ENCODE measurements at regions not wholly inside any gene's neighbourhood (a gene's known extent, or its start where the extent isn't known, plus 50 kb on each side); places are given as distances from the start of the nearest gene placed in this dataset.

DNA sequence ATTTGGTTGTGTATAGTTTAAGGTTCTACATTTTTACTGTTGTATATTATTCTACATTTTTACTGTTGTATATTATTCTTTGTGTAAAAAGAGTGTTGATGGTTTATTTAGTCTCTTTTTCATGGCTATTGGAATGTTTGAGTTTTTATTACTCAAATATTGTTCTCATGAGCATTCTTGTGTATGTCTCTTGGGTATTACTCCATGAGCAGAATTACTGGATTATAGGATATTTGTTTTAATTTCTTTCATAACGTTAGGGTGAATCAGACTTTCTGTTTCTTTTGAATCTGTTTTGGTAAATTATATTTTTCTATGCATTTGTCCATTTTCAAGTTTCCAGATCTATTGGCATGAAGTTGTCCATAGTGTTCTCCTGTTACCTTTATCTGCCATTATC, 111.6 kb downstream of the DYNAP start:
- no peak overlapping the region for H3K27ac Mint-ChIP-seq
- H3K27me3 Mint-ChIP-seq: peaks cover 1% of the 10 kb centered on the region
- H3K4me3 Mint-ChIP-seq: no peak overlapping the region
- intact Hi-C loops (cut with micrococcal nuclease): no loop called here
- H3K4me1 Mint-ChIP-seq (ENCODE audit: low read depth): no peaks in the 10 kb centered on the region
- H3K9me3 Mint-ChIP-seq: no peaks in the 10 kb centered on the region
- H3K36me3 Mint-ChIP-seq (ENCODE audit: low read depth): no peaks in the 10 kb centered on the region

DNA sequence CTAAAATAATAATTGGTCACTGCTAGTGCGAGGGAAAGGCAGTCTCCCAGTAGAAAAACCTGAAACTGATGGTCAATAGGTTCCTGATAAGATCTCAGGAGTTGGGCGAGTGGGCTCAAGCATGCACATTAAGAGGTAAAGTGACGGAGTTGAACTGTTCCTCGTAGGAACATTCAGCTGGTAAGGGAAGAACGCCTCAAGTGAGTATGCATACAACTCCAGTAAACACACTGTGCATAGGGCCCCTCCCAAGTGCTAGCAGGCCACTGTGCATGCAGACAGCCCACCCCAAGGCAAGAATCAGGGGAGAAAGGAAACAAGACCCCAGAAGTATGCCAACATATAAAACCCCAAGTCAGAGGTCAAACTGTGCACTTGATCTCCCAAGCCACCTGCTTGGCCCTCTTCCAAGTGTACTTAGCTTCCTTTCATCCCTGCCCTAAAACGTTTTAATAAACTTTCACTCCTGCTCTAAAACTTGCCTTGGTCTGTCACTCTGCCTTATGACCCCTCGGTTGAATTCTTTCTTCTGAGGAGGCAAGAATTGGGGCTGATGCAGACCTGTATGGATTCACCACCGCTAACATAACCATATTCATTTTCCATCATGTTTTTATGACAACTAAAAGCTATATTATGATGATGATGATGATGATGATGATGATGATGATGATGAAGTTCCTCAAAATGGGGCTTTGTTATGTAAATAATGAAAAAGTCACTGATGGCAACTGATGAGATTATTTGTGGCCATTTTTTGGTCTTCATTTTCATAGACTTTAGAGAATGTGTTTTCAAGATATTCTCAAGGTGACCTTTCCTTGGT, 118.0 kb upstream of the RAB27B start:
- H3K27ac Mint-ChIP-seq: no peak overlapping the region
- intact Hi-C loops (cut with micrococcal nuclease): no loop called here

GRCh38 chr18:54710900-54711281, 117.4 kb upstream of the RAB27B start:
- Mint-ChIP-seq H3K9me3 (no peaks in the 10 kb centered on the region), H3K27ac (no peak overlapping the region), H3K4me1 (ENCODE audit: low read depth) (no peaks in the 10 kb centered on the region), H3K4me3 (no peak overlapping the region), H3K27me3 (peaks cover 35% of the 10 kb centered on the region), H3K36me3 (ENCODE audit: low read depth) (no peaks in the 10 kb centered on the region)
- intact Hi-C loops (cut with micrococcal nuclease): no loop called here

More for the DNA sequence above, 118.0 kb upstream of the RAB27B start:
- Mint-ChIP-seq H3K4me1 (ENCODE audit: low read depth) (no peaks in the 10 kb centered on the region), H3K36me3 (ENCODE audit: low read depth) (no peaks in the 10 kb centered on the region), H3K4me3 (no peak overlapping the region), H3K9me3 (no peaks in the 10 kb centered on the region), H3K27me3 (peaks cover 30% of the 10 kb centered on the region)

DNA sequence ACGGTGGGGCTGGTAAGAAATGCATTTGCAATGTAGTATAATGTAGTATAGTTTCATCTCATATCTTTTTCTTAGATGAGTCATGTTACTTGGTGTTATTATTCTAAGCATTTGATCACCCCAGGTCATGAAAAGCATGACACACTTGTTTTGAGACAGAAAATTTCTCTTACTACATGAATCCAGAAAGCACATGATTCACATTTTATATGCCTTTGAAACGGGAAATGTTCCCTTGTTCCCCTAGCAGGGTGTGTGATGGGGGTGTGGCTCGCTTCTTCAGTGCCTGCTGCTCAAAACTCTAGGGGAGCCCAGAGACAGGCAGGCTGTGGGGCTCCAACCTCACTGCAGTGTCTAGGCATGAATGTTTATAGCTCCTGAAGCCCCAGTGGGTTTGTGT, 116.0 kb upstream of the RAB27B start:
- Mint-ChIP-seq H3K27ac (no peak overlapping the region), H3K36me3 (ENCODE audit: low read depth) (no peaks in the 10 kb centered on the region), H3K27me3 (peaks cover 47% of the 10 kb centered on the region), H3K9me3 (no peaks in the 10 kb centered on the region), H3K4me3 (no peak overlapping the region), H3K4me1 (ENCODE audit: low read depth) (peaks cover 5% of the 10 kb centered on the region)
- intact Hi-C loops (cut with micrococcal nuclease): no loop called here

- H3K4me1 Mint-ChIP-seq (ENCODE audit: low read depth): peaks cover 9% of the 10 kb centered on the region
- intact Hi-C loops (cut with micrococcal nuclease): no loop called here
- H3K4me3 Mint-ChIP-seq: no peak overlapping the region
- no peaks in the 10 kb centered on the region for H3K36me3 Mint-ChIP-seq (ENCODE audit: low read depth)
- H3K27ac Mint-ChIP-seq: no peak overlapping the region
- H3K9me3 Mint-ChIP-seq: no peaks in the 10 kb centered on the region
- H3K27me3 Mint-ChIP-seq: peaks cover 51% of the 10 kb centered on the region
Observed at GRCh38 chr18:54712758-54713157, 115.5 kb upstream of the RAB27B start.

DNA sequence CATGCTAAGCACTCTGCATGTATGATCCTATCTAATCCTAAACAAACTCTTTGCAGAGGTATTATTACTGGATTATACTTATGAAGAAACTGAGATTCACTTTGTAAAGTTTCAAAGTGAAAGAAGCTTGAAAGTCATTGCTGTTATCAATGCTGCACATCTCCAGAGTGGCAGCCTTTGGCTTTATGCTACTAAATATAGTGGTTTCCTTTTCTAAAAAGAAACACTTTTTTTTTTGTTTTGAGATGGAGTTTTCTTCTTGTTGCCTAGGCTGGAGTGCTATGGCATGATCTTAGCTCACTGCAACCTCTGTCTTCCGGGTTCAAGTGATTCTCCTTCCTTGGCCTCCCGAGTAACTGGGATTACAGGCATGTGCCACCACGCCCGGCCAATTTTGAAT, 114.9 kb upstream of the RAB27B start:
- intact Hi-C loops (cut with micrococcal nuclease): no loop called here
- Mint-ChIP-seq H3K27ac (no peak overlapping the region), H3K4me3 (no peak overlapping the region), H3K36me3 (ENCODE audit: low read depth) (no peaks in the 10 kb centered on the region), H3K27me3 (peaks cover 53% of the 10 kb centered on the region), H3K9me3 (no peaks in the 10 kb centered on the region), H3K4me1 (ENCODE audit: low read depth) (peaks cover 15% of the 10 kb centered on the region)

DNA sequence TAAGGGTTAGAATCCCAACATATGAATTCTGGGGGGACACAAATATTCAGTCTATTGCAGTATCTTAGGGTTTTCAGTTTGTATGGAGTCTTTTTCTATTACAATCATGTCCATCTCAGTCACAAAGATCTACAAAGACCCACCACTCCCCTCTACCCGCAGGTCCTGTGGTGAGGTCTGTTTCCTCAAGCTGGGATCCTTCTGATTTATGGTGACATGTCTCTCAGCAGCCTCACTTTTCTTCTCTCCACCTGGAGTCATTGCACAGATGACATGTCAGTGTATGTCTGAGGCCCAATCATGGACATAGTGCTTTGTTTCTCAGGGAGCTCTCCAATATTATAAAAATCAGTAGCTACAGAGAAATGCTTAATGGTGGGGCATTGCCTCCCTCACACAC, 113.4 kb upstream of the RAB27B start:
- Mint-ChIP-seq H3K27ac (no peak overlapping the region), H3K9me3 (no peaks in the 10 kb centered on the region), H3K4me3 (no peak overlapping the region), H3K36me3 (ENCODE audit: low read depth) (no peaks in the 10 kb centered on the region), H3K27me3 (peaks cover 59% of the 10 kb centered on the region), H3K4me1 (ENCODE audit: low read depth) (peaks cover 17% of the 10 kb centered on the region)
- intact Hi-C loops (cut with micrococcal nuclease): no loop called here

GRCh38 chr18:54716586-54716985, 111.7 kb upstream of the RAB27B start:
- intact Hi-C loops (cut with micrococcal nuclease): no loop called here
- H3K4me1 Mint-ChIP-seq (ENCODE audit: low read depth): peaks cover 17% of the 10 kb centered on the region
- H3K27me3 Mint-ChIP-seq: peaks cover 67% of the 10 kb centered on the region
- no peak overlapping the region for H3K4me3 Mint-ChIP-seq
- H3K27ac Mint-ChIP-seq: no peak overlapping the region
- H3K9me3 Mint-ChIP-seq: no peaks in the 10 kb centered on the region
- no peaks in the 10 kb centered on the region for H3K36me3 Mint-ChIP-seq (ENCODE audit: low read depth)

DNA sequence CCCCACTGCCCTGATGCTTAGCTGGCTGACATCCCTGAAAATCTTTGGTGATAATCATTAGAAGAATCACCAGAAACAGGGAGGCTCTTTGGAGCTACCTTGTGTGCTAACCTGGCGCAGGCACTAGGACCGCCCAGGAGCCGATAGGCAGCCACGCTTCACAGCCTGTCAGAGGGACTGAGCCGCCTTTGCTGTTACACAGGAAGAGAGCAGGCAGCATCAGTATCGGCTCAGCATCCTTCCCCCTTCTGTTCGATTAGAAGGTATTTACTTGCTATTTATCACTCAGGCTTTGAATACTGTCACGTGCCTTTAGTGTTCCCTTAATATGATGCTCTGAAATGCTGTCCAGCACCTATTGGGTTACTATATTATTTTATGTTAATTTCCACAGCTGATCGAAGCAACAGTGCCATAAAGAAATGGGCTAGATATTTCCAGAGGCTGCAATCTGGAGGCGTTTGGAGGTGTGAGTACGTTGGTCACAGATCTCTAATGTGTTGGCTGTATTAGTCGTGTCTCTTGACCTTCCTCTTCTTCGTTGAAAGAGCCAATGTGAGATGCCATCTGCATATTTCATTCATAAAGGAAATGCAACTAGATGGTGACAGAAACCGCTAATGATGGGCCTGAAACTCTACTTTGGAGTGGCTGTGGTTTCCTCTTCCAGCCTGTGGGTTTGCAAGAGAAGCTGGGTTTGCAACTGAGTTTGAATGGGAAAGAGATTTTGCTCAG, 110.4 kb upstream of the RAB27B start:
- intact Hi-C loops (cut with micrococcal nuclease): no loop called here
- H3K27ac Mint-ChIP-seq: no peak overlapping the region
- no peak overlapping the region for H3K4me3 Mint-ChIP-seq
- no peaks in the 10 kb centered on the region for H3K36me3 Mint-ChIP-seq (ENCODE audit: low read depth)
- H3K9me3 Mint-ChIP-seq: no peaks in the 10 kb centered on the region
- peaks cover 17% of the 10 kb centered on the region for H3K4me1 Mint-ChIP-seq (ENCODE audit: low read depth)
- H3K27me3 Mint-ChIP-seq: peaks cover 68% of the 10 kb centered on the region

DNA sequence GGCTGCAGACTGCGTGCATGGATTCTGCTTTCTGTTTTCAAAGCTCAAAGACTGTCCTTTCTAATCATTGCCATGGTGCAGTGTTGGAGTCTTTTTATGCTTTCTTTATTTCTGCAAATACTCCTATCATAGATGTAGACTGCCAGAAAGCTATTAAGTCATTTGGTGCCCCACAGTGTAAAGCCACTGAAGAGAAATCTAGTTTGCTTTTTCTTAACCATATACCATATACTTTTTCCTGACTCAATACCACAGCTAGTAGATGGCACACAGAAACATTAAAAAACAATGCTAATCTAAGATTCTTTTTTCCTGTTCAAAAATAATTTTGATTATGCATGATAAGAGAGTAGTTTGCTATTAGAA, 109.9 kb upstream of the RAB27B start:
- intact Hi-C loops (cut with micrococcal nuclease): no loop called here
- H3K4me1 Mint-ChIP-seq (ENCODE audit: low read depth): peaks cover 17% of the 10 kb centered on the region
- no peaks in the 10 kb centered on the region for H3K9me3 Mint-ChIP-seq
- H3K27ac Mint-ChIP-seq: no peak overlapping the region
- peaks cover 66% of the 10 kb centered on the region for H3K27me3 Mint-ChIP-seq
- no peaks in the 10 kb centered on the region for H3K36me3 Mint-ChIP-seq (ENCODE audit: low read depth)
- H3K4me3 Mint-ChIP-seq: no peak overlapping the region

DNA sequence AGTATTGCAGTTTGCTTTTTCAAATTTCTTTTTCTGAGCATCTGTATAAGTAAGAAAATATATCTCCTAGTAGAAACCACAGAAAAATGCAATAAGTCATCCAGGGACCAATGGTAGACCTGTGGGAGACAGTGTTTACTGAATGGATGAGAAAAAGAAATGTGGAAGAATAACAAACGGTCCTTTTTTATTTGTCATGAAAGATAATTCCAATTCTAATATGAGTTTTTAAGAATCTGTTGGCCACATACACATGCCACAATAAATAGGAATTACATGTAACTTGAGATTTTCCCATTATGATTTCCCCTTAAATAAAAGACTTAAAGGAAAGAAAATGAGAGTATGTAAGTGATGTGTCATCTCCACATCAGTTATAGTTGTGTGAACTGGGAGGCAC, 107.7 kb upstream of the RAB27B start:
- intact Hi-C loops (cut with micrococcal nuclease): no loop called here

DNA sequence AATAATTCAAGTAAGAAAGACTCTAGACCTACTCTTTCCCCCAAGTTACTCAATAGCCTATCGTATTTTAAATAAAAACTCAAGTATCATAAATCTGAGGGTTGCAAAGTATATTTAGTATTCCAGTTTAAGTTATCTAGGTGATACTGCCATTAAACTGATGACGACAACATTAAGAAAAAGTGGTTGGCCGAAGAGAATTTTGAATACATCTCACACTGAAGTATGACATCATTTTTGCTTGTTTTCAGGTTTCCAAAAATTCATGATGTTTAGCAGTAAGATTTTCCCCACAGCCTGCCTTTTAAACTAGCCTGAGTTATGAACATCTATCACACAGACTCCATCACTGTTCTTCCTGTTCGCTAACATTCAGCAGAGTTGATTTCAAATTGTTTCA, 102.1 kb upstream of the RAB27B start:
- no peak overlapping the region for H3K27ac Mint-ChIP-seq
- peaks cover 25% of the 10 kb centered on the region for H3K27me3 Mint-ChIP-seq
- no peaks in the 10 kb centered on the region for H3K36me3 Mint-ChIP-seq (ENCODE audit: low read depth)
- H3K4me3 Mint-ChIP-seq: no peak overlapping the region
- intact Hi-C loops (cut with micrococcal nuclease): no loop called here
- H3K4me1 Mint-ChIP-seq (ENCODE audit: low read depth): no peaks in the 10 kb centered on the region
- no peaks in the 10 kb centered on the region for H3K9me3 Mint-ChIP-seq

More for the DNA sequence above, 107.7 kb upstream of the RAB27B start:
- H3K9me3 Mint-ChIP-seq: no peaks in the 10 kb centered on the region
- H3K36me3 Mint-ChIP-seq (ENCODE audit: low read depth): no peaks in the 10 kb centered on the region
- peaks cover 57% of the 10 kb centered on the region for H3K27me3 Mint-ChIP-seq
- no peak overlapping the region for H3K4me3 Mint-ChIP-seq
- H3K27ac Mint-ChIP-seq: no peak overlapping the region
- peaks cover 17% of the 10 kb centered on the region for H3K4me1 Mint-ChIP-seq (ENCODE audit: low read depth)

- Mint-ChIP-seq H3K4me1 (ENCODE audit: low read depth) (no peaks in the 10 kb centered on the region), H3K27ac (no peak overlapping the region), H3K4me3 (no peak overlapping the region), H3K36me3 (ENCODE audit: low read depth) (no peaks in the 10 kb centered on the region), H3K9me3 (no peaks in the 10 kb centered on the region), H3K27me3 (peaks cover 4% of the 10 kb centered on the region)
- intact Hi-C loops (cut with micrococcal nuclease): no loop called here
Observed at GRCh38 chr18:54734059-54734458, 94.2 kb upstream of the RAB27B start.

DNA sequence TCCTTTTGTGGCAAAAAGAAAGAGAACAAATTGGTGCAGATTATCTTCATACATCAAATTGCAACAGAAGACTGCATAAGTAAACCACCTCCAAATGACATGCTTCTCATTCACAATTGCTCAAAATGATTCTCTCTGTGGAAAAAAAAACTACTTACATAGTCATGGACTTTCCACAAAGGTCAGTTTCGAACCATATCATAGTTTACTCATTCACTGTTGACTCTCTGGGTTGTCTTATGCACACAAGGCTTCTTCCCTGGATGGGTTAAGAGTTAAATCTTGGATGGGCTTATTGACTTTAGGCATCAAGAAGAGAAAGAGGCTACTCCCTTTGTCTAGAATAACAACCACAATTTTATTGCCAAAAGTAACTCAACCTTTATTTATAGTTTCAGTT, 91.3 kb upstream of the RAB27B start:
- no peaks in the 10 kb centered on the region for H3K9me3 Mint-ChIP-seq
- peaks cover 2% of the 10 kb centered on the region for H3K27me3 Mint-ChIP-seq
- intact Hi-C loops (cut with micrococcal nuclease): no loop called here
- H3K4me3 Mint-ChIP-seq: no peak overlapping the region
- H3K4me1 Mint-ChIP-seq (ENCODE audit: low read depth): no peaks in the 10 kb centered on the region
- no peak overlapping the region for H3K27ac Mint-ChIP-seq
- no peaks in the 10 kb centered on the region for H3K36me3 Mint-ChIP-seq (ENCODE audit: low read depth)
